ENCODE measurements at regions not wholly inside any gene's neighbourhood (a gene's known extent, or its start where the extent isn't known, plus 50 kb on each side); places are given as distances from the start of the nearest gene placed in this dataset.
A peak's percentile ranks its signal among the peaks of the same experiment; 100 is the strongest.

DNA sequence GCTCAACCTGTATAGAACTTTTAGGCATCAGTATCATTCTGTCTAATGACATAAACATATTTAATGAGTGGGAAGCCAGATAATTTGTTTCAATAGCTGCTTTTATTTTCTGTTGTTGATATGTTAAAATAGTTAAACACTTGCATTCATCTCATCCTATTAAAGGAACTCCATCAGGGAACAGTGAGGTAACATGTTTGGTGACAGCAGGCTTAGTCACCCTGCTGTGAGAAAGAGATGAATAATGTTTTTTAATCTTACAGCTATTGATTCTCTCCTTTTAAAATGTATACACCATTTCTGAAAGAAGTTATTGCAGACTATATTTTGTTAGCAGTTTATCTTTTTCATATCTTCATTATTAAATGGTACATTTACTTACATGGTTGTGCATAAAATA is 123.3 kb upstream of the CWC22 start:
- Histone ChIP-seq H3K9me3 (ENCODE audit: insufficient read depth, low read depth) (no peaks in the 10 kb centered on the region), H3F3A (ENCODE audit: insufficient read depth, low read depth) (no peaks in the 10 kb centered on the region), H4K20me1 (ENCODE audit: insufficient read depth) (no peaks in the 10 kb centered on the region), H3K4me3 (no peak overlapping the region), H3K36me3 (ENCODE audit: low read depth) (no peaks in the 10 kb centered on the region), H3K27ac (no peak overlapping the region), H3K27me3 (ENCODE audit: insufficient read depth, low read depth) (no peaks in the 10 kb centered on the region), H2AFZ (no peak overlapping the region), H3K79me2 (ENCODE audit: low read depth) (no peaks in the 10 kb centered on the region), H3K9me2 (ENCODE audit: insufficient read depth) (0 out of 2 replicates have a peak, but pooled peaks cover 6% of the 10 kb centered on the region), H3K4me2 (no peak overlapping the region), H3K4me1 (replicated peaks; ENCODE audit: insufficient read depth) (peaks cover under 1% of the 10 kb centered on the region)
- intact Hi-C loops (cut with micrococcal nuclease; ENCODE audit: unreplicated experiment), result no loop called here
- ChIA-PET CTCF (no interaction called here), POLR2A (ENCODE audit: unreplicated experiment) (no interaction called here)
- BruUV-seq (replicated peaks), result no TSS peak
- DNase-seq, result no peak
- TF ChIP-seq EZH2 (IDR thresholded peaks at IDR 0.05; ENCODE audit: low read depth), result no peak
- TF ChIP-seq, protein P1, sequence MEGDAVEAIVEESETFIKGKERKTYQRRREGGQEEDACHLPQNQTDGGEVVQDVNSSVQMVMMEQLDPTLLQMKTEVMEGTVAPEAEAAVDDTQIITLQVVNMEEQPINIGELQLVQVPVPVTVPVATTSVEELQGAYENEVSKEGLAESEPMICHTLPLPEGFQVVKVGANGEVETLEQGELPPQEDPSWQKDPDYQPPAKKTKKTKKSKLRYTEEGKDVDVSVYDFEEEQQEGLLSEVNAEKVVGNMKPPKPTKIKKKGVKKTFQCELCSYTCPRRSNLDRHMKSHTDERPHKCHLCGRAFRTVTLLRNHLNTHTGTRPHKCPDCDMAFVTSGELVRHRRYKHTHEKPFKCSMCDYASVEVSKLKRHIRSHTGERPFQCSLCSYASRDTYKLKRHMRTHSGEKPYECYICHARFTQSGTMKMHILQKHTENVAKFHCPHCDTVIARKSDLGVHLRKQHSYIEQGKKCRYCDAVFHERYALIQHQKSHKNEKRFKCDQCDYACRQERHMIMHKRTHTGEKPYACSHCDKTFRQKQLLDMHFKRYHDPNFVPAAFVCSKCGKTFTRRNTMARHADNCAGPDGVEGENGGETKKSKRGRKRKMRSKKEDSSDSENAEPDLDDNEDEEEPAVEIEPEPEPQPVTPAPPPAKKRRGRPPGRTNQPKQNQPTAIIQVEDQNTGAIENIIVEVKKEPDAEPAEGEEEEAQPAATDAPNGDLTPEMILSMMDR (conservative IDR thresholded peaks at IDR 0.05), result no peak

DNA sequence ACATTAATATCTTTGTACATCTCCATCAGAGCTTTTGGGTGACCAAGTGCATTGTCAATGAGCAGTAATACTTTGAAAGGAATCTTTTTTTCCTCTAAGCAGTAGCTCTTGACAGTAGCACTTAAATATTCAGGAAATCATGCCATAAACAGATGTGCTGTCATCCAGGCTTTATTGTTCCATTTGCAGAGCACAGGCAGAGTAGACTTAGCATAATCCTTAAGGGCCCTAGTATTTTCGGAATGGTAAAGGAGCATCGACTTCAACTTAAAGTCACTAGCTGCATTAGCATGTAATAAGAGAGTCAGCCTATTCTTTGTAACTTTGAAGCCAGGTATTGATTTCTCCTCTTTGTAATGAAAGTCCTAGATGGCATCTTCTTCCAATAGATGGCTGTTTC is 121.8 kb upstream of the CWC22 start:
- no peak for DNase-seq
- no peaks in the 10 kb centered on the region for H3K79me2 ChIP-seq (ENCODE audit: low read depth)
- ChIA-PET POLR2A (ENCODE audit: unreplicated experiment) (no interaction called here), CTCF (no interaction called here)
- no TSS peak for BruUV-seq (replicated peaks)
- TF ChIP-seq, protein P1 (conservative IDR thresholded peaks at IDR 0.05), result no peak
- TF ChIP-seq EZH2 (IDR thresholded peaks at IDR 0.05; ENCODE audit: low read depth), result no peak
- H3K4me3 ChIP-seq, result no peak overlapping the region
- intact Hi-C loops (cut with micrococcal nuclease; ENCODE audit: unreplicated experiment), result loop anchor here (5.0 to 10.0 kb wide), 4 partner anchors 113 to 1766 kb away; partner anchors contain the start of gene ITPRID2
- no peak overlapping the region for H2AFZ ChIP-seq
- no peak overlapping the region for H3K27ac ChIP-seq
- no peaks in the 10 kb centered on the region for H3K36me3 ChIP-seq (ENCODE audit: low read depth)
- H3F3A ChIP-seq (ENCODE audit: insufficient read depth, low read depth), result no peaks in the 10 kb centered on the region
- 0 out of 2 replicates have a peak, but pooled peaks cover 6% of the 10 kb centered on the region for H3K9me2 ChIP-seq (ENCODE audit: insufficient read depth)
- H3K4me1 ChIP-seq (replicated peaks; ENCODE audit: insufficient read depth), result peaks cover 11% of the 10 kb centered on the region
- H3K4me2 ChIP-seq, result no peak overlapping the region
- no peaks in the 10 kb centered on the region for H4K20me1 ChIP-seq (ENCODE audit: insufficient read depth)
- no peaks in the 10 kb centered on the region for H3K27me3 ChIP-seq (ENCODE audit: insufficient read depth, low read depth)
- H3K9me3 ChIP-seq (ENCODE audit: insufficient read depth, low read depth), result no peaks in the 10 kb centered on the region

DNA sequence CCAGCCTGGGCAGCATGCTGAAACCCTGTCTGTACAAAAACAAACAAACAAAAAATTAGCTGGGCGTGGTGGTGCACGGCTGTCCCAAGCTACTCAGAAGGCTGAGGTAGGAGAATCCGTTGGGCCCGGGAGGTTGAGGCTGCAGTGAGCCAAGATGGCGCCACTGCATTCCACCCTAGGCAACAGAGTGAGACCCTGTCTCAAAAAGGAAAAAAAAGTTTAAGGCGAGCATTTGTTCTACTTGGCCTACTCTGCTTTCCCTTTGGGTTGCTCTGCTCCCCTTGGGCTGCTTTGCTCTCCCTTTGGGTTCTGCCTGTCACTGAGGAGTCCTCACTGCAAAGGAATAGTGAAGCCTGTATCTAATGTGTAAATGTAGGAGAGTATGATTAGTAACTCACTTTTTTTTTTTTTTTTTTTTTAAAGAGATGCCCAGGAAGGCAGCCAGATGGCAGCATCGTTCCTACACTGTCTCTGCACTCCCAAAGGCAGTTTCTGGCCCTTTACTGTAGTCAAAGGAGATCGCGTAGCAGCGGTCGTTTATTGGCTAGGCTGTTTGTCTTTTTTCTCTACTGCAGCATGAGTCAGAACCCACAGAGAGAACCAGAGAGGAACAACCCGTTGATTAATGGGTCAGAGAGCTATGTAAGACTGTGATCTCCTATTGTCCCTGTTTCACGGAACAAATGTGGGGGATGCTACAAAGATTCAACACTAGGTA is 118.3 kb upstream of the CWC22 start:
- peak overlapping the region; percentile 8; the same call in 1 of the 2 replicates for H2AFZ ChIP-seq
- DNase-seq, result peak; percentile 76 to 84
- no peaks in the 10 kb centered on the region for H3K9me3 ChIP-seq (ENCODE audit: insufficient read depth, low read depth)
- H3K79me2 ChIP-seq (ENCODE audit: low read depth), result no peaks in the 10 kb centered on the region
- no peak overlapping the region for H3K27ac ChIP-seq
- ChIA-PET POLR2A (ENCODE audit: unreplicated experiment) (interaction anchor here (0.6 kb wide), 3 partner anchors 855 to 1194 kb away, joined by 9 to 25 read pairs (median 10); partner anchors contain the start of gene UBE2E3), CTCF (interaction anchor here (0.6 to 2.7 kb wide), 22 partner anchors 55 to 1927 kb away, joined by 3 to 20 read pairs (median 6); partner anchors contain the start of gene UBE2E3)
- H3F3A ChIP-seq (ENCODE audit: insufficient read depth, low read depth), result no peaks in the 10 kb centered on the region
- no peak for TF ChIP-seq EZH2 (IDR thresholded peaks at IDR 0.05; ENCODE audit: low read depth)
- TF ChIP-seq, protein P1 (conservative IDR thresholded peaks at IDR 0.05), result peak; percentile 87
- H4K20me1 ChIP-seq (ENCODE audit: insufficient read depth), result no peaks in the 10 kb centered on the region
- H3K4me2 ChIP-seq, result peak overlapping the region; percentile 18
- intact Hi-C loops (cut with micrococcal nuclease; ENCODE audit: unreplicated experiment), result loop anchor here (1.0 to 10.0 kb wide), 10 partner anchors 117 to 1769 kb away; partner anchors contain the start of gene ITPRID2
- no peaks in the 10 kb centered on the region for H3K27me3 ChIP-seq (ENCODE audit: insufficient read depth, low read depth)
- H3K4me1 ChIP-seq (replicated peaks; ENCODE audit: insufficient read depth), result peaks cover 11% of the 10 kb centered on the region; the same call in 1 of the 2 replicates
- no peak overlapping the region for H3K4me3 ChIP-seq
- no peaks in the 10 kb centered on the region for H3K36me3 ChIP-seq (ENCODE audit: low read depth)
- no TSS peak for BruUV-seq (replicated peaks)
- no peaks in the 10 kb centered on the region for H3K9me2 ChIP-seq (ENCODE audit: insufficient read depth)
